H1 (cell line): ENCODE measurements at regions not wholly inside any gene's neighbourhood (a gene's known extent, or its start where the extent isn't known, plus 50 kb on each side); places are given as distances from the start of the nearest gene placed in this dataset.

Source experiments
- CTCF ChIA-PET: fragments of 300-600 bp; sonication (Branson Sonifier 250); formaldehyde crosslinking; loops from one replicate; lab custom pipeline; 2021; ENCODE audit not compliant: partially characterized antibody; lab: Charles Lee
- POLR2A ChIA-PET: fragments of 300-600 bp; sonication (Branson Sonifier 250); formaldehyde crosslinking; loops from one replicate; lab custom pipeline; 2021; ENCODE audit warnings: inconsistent platforms; ENCODE audit not compliant: partially characterized antibody; lab: Charles Lee
- DNase-seq, 2 experiments: peaks; one replicate each; pipeline versions ENCODE4 v3.0.0 to v3.0.0-alpha.2; 2010 to 2022; ENCODE audit warnings: low spot score in 2 of 2, low read depth in 1 of 2, mixed read lengths in 1 of 2
- FAIRE-seq: peaks from 2 replicates; lab custom pipeline; 2011; peaks lifted over from hg19 to GRCh38; lab: Jason Lieb, UNC
- H2AFZ ChIP-seq: 2 replicates; pipeline ENCODE4 v1.8.1; 2012; ENCODE audit warnings: low read length, inconsistent platforms
- H2AK5ac ChIP-seq: 2 replicates; pipeline ENCODE4 v1.6.1; 2013; ENCODE audit warnings: low read depth, low read length
- H2BK120ac ChIP-seq: replicated peaks from 2 replicates; pipeline ENCODE3; 2013; ENCODE audit warnings: low read depth, low read length, inconsistent platforms
- H2BK12ac ChIP-seq: 2 replicates; pipeline ENCODE4 v1.6.1; 2013; ENCODE audit warnings: low read depth, low read length
- H2BK15ac ChIP-seq: 2 replicates; pipeline ENCODE4 v1.6.1; 2013; ENCODE audit warnings: low read length
- H2BK20ac ChIP-seq: 2 replicates; pipeline ENCODE4 v1.6.1; 2013; ENCODE audit warnings: low read length
- H2BK5ac ChIP-seq: 2 replicates; pipeline ENCODE4 v1.6.1; 2013; ENCODE audit warnings: low read depth, low read length
- H3K14ac ChIP-seq: 2 replicates; pipeline ENCODE4 v1.6.1; 2013; ENCODE audit warnings: inconsistent platforms; ENCODE audit not compliant: insufficient read length
- H3K18ac ChIP-seq: 2 replicates; pipeline ENCODE4 v1.6.1; 2013; ENCODE audit warnings: low read length; ENCODE audit errors: extremely low read depth
- H3K23ac ChIP-seq: 2 replicates; pipeline ENCODE4 v1.6.1; 2013; ENCODE audit warnings: inconsistent platforms; ENCODE audit not compliant: insufficient read length
- H3K23me2 ChIP-seq: 2 replicates; pipeline ENCODE4 v1.6.1; 2013; ENCODE audit warnings: low read depth, low read length
- H3K27ac ChIP-seq: 2 replicates; pipeline ENCODE4 v1.6.1; 2011; ENCODE audit warnings: low read depth, low read length, inconsistent platforms
- H3K27me3 ChIP-seq, 4 experiments: replicated peaks in 1 of 4; 1 replicate in 1 of 4; 2 replicates in 3 of 4; pipeline versions ENCODE4 v1.6.1 to v1.8.1; 2011 to 2013; ENCODE audit warnings: low read length in 3 of 4, mild to moderate bottlenecking in 3 of 4, inconsistent platforms in 2 of 4, mixed read lengths in 2 of 4, moderate library complexity in 1 of 4; ENCODE audit not compliant: control insufficient read depth in 3 of 4, insufficient read depth in 3 of 4; ENCODE audit errors: extremely low read depth in 1 of 4
- H3K36me3 ChIP-seq, 4 experiments: 2 replicates each; pipeline versions ENCODE4 v1.6.1 to v1.8.1; 2011 to 2013; ENCODE audit warnings: mild to moderate bottlenecking in 4 of 4, low read length in 3 of 4, moderate library complexity in 2 of 4, control low read depth in 1 of 4, inconsistent platforms in 1 of 4; ENCODE audit not compliant: insufficient read depth in 4 of 4, control insufficient read depth in 2 of 4
- H3K4ac ChIP-seq: replicated peaks from 2 replicates; pipeline ENCODE3; 2013; ENCODE audit warnings: low read length, low read depth, mixed read lengths, inconsistent platforms; ENCODE audit not compliant: insufficient read length
- H3K4me1 ChIP-seq, 4 experiments: replicated peaks in 1 of 4; 1 replicate in 1 of 4; 2 replicates in 3 of 4; pipeline versions ENCODE4 v1.6.1 to v1.8.1; 2011 to 2013; ENCODE audit warnings: low read length in 3 of 4, inconsistent platforms in 2 of 4, mixed read lengths in 1 of 4; ENCODE audit not compliant: insufficient read depth in 4 of 4, control insufficient read depth in 3 of 4
- H3K4me2 ChIP-seq, 2 experiments: 2 replicates each; pipeline versions ENCODE4 v1.6.1 to v1.8.1; 2011 to 2013; ENCODE audit warnings: low read depth in 2 of 2, low read length in 2 of 2, control low read depth in 1 of 2, inconsistent platforms in 1 of 2, mild to moderate bottlenecking in 1 of 2; ENCODE audit not compliant: insufficient read depth in 1 of 2
- H3K4me3 ChIP-seq, 4 experiments: fragments of 200-600, 300-600 bp in 1 of 4; sonication (generic), shearing (Covaris generic), sonication (Bioruptor Twin) in 1 of 4; 2 replicates each; pipeline versions ENCODE4 v1.5.1 to v1.8.1; 2011 to 2016; ENCODE audit warnings: low read length in 4 of 4, low read depth in 3 of 4, control low read depth in 2 of 4, inconsistent platforms in 2 of 4, mild to moderate bottlenecking in 2 of 4, mixed read lengths in 1 of 4, moderate library complexity in 1 of 4; ENCODE audit not compliant: insufficient read depth in 2 of 4; ENCODE audit errors: extremely low read depth in 1 of 4
- H3K56ac ChIP-seq: replicated peaks from 2 replicates; pipeline ENCODE3; 2013; ENCODE audit warnings: low read depth, mild to moderate bottlenecking, mixed read lengths, low read length, inconsistent platforms; ENCODE audit not compliant: insufficient read length
- H3K79me1 ChIP-seq: 2 replicates; pipeline ENCODE4 v1.6.1; 2013; ENCODE audit warnings: low read depth, low read length, control low read depth
- H3K79me2 ChIP-seq, 2 experiments: 2 replicates each; pipeline versions ENCODE4 v1.6.1 to v1.8.1; 2012 to 2013; ENCODE audit warnings: low read length in 2 of 2, mild to moderate bottlenecking in 2 of 2, inconsistent platforms in 1 of 2; ENCODE audit not compliant: insufficient read depth in 2 of 2, control insufficient read depth in 1 of 2
- H3K9ac ChIP-seq, 4 experiments: replicated peaks in 1 of 4; 1 replicate in 1 of 4; 2 replicates in 3 of 4; pipeline versions ENCODE4 v1.6.1 to v1.8.1; 2011 to 2013; ENCODE audit warnings: low read depth in 3 of 4, low read length in 3 of 4, control low read depth in 2 of 4, mild to moderate bottlenecking in 2 of 4, moderate library complexity in 2 of 4, inconsistent platforms in 1 of 4; ENCODE audit errors: extremely low read depth in 1 of 4
- H3K9me3 ChIP-seq, 2 experiments: 2 replicates each; pipeline versions ENCODE4 v1.6.1 to v1.8.1; 2012 to 2013; ENCODE audit warnings: mild to moderate bottlenecking in 2 of 2, moderate library complexity in 2 of 2, control low read depth in 1 of 2, inconsistent platforms in 1 of 2, low read depth in 1 of 2, low read length in 1 of 2, mixed read lengths in 1 of 2; ENCODE audit not compliant: insufficient read depth in 2 of 2
- H4K20me1 ChIP-seq, 2 experiments: replicated peaks in 1 of 2; 2 replicates each; pipeline versions ENCODE3 to v1.8.1; 2011 to 2013; ENCODE audit warnings: inconsistent platforms in 2 of 2, low read length in 2 of 2, mild to moderate bottlenecking in 1 of 2; ENCODE audit not compliant: insufficient read depth in 2 of 2, control insufficient read depth in 1 of 2
- H4K5ac ChIP-seq: 2 replicates; pipeline ENCODE4 v1.6.1; 2013; ENCODE audit warnings: low read length, low read depth, mixed read lengths, inconsistent platforms; ENCODE audit not compliant: insufficient read length
- H4K8ac ChIP-seq: 2 replicates; pipeline ENCODE4 v1.8.0; 2013; ENCODE audit warnings: mild to moderate bottlenecking, moderate library complexity, low read length, inconsistent platforms; ENCODE audit not compliant: insufficient read depth; ENCODE audit errors: extremely low read depth
- H4K91ac ChIP-seq: replicated peaks from 2 replicates; pipeline ENCODE3; 2013; ENCODE audit warnings: low read length, mixed read lengths, inconsistent platforms; ENCODE audit not compliant: insufficient read length
- POLR2A ChIP-seq, 2 experiments: IDR thresholded peaks; 1 replicate in 1 of 2; 2 replicates in 1 of 2; pipeline ENCODE4 v1.6.1; 2011; ENCODE audit warnings: low read depth in 2 of 2, low read length in 2 of 2, mild to moderate bottlenecking in 2 of 2; ENCODE audit errors: control extremely low read depth in 1 of 2
- RBBP5 ChIP-seq: IDR thresholded peaks from 2 replicates; pipeline ENCODE4 v1.7.1; 2012; ENCODE audit warnings: low read depth, mild to moderate bottlenecking, inconsistent platforms, low read length, moderate library complexity, borderline replicate concordance

- TF ChIP-seq RBBP5 (no peak), POLR2A (IDR thresholded peaks at IDR 0.05; ENCODE audit: control extremely low read depth in 1 of 2, low read depth in 2 of 2, low read length in 2 of 2) (no peak)
- H2AK5ac ChIP-seq: no peak overlapping the region
- no peak overlapping the region for H3K27ac ChIP-seq
- H3K4ac ChIP-seq: no peak overlapping the region
- H4K5ac ChIP-seq: no peak overlapping the region
- FAIRE-seq (no peak), DNase-seq (no peak)
- H3K79me1 ChIP-seq: no peaks in the 10 kb centered on the region
- no peak overlapping the region for H3K23ac ChIP-seq
- H4K20me1 ChIP-seq: no peaks in the 10 kb centered on the region
- H3K36me3 ChIP-seq: no peaks in the 10 kb centered on the region
- no peaks in the 10 kb centered on the region for H3K9me3 ChIP-seq
- H3K27me3 ChIP-seq: no peaks in the 10 kb centered on the region; a peak in 1 of 7 replicates
- POLR2A ChIA-PET: no interaction called here
- H3K9ac ChIP-seq: no peak overlapping the region
- CTCF ChIA-PET: interaction anchor here (1.3 kb wide), 1 partner anchor 15 kb away, joined by 4 read pairs; no protein-coding TSS in a partner anchor
- no peaks in the 10 kb centered on the region for H3K4me1 ChIP-seq
- no peak overlapping the region for H2BK120ac ChIP-seq
- H3K56ac ChIP-seq: peak overlapping the region; percentile 26
- H2BK12ac ChIP-seq: no peak overlapping the region
- no peak overlapping the region for H3K4me3 ChIP-seq
- H3K14ac ChIP-seq: no peak overlapping the region
- H2BK20ac ChIP-seq: no peak overlapping the region
- no peaks in the 10 kb centered on the region for H3K79me2 ChIP-seq
- peaks cover 3% of the 10 kb centered on the region; the same call in 1 of the 2 replicates for H3K23me2 ChIP-seq
- no peak overlapping the region for H3K18ac ChIP-seq
- H2BK15ac ChIP-seq: no peak overlapping the region
- no peak overlapping the region for H3K4me2 ChIP-seq
- H4K91ac ChIP-seq: no peak overlapping the region
- no peak overlapping the region for H2BK5ac ChIP-seq
- H2AFZ ChIP-seq: no peak overlapping the region
- no peak overlapping the region for H4K8ac ChIP-seq
These were observed 540.9 kb upstream of the C16orf82 start for GRCh38 chr16:26525856-26526255.
